HepG2 (cell line): ENCODE measurements at regions not wholly inside any gene's neighbourhood (a gene's known extent, or its start where the extent isn't known, plus 50 kb on each side); places are given as distances from the start of the nearest gene placed in this dataset.

Experiments used
- BCL6 ChIP-seq: IDR thresholded peaks from 2 replicates; pipeline ENCODE4 v1.6.1; 2016; ENCODE audit warnings: missing genetic modification reagents, missing compliant biosample characterization
- FLYWCH1 ChIP-seq: sonication (generic); formaldehyde crosslinking; IDR thresholded peaks from 2 replicates; pipeline ENCODE4 v1.8.1; 2023; ENCODE audit warnings: mild to moderate bottlenecking, missing genetic modification reagents
- FOXA3 ChIP-seq: IDR thresholded peaks from 2 replicates; pipeline ENCODE4 v1.6.1; 2016; ENCODE audit warnings: missing genetic modification reagents, missing compliant biosample characterization
- GZF1 ChIP-seq: sonication (generic); formaldehyde crosslinking; IDR thresholded peaks from 2 replicates; pipeline ENCODE4 v1.5.1; 2020; ENCODE audit warnings: mild to moderate bottlenecking, missing genetic modification reagents
- IRF2 ChIP-seq: IDR thresholded peaks from 2 replicates; pipeline ENCODE4 v1.6.1; 2018; ENCODE audit warnings: missing genetic modification reagents, missing compliant biosample characterization
- MTA1 ChIP-seq: sonication (generic); formaldehyde crosslinking; IDR thresholded peaks from 2 replicates; pipeline ENCODE4 v1.4.0; 2020; ENCODE audit warnings: missing genetic modification reagents, mild to moderate bottlenecking, borderline replicate concordance
- NR2F2 ChIP-seq: IDR thresholded peaks from 2 replicates; pipeline ENCODE4 v1.6.1; 2012; ENCODE audit warnings: low read depth, inconsistent platforms, borderline replicate concordance
- PRPF4 ChIP-seq: fragments of 200-400 bp; formaldehyde crosslinking; IDR thresholded peaks from 2 replicates; pipeline ENCODE4 v1.6.1; 2016; ENCODE audit warnings: low read length, low read depth; ENCODE audit not compliant: poor library complexity, severe bottlenecking
- RBFOX2 ChIP-seq: fragments of 200-400 bp; formaldehyde crosslinking; IDR thresholded peaks from 2 replicates; pipeline ENCODE4 v1.6.1; 2017; ENCODE audit warnings: low read depth, mild to moderate bottlenecking, low read length
- RFX5 ChIP-seq: IDR thresholded peaks from 2 replicates; pipeline ENCODE4 v1.6.1; 2011; ENCODE audit warnings: low read depth, low read length, improper control_type of control experiment
- SNAI1 ChIP-seq: sonication (generic); formaldehyde crosslinking; IDR thresholded peaks from 2 replicates; pipeline ENCODE4 v1.5.0; 2020; ENCODE audit warnings: mild to moderate bottlenecking, missing genetic modification reagents, borderline replicate concordance
- SOX5 ChIP-seq: IDR thresholded peaks from 2 replicates; pipeline ENCODE4 v1.6.1; 2016; ENCODE audit warnings: borderline replicate concordance
- TAF1 ChIP-seq: sonication (generic); formaldehyde crosslinking; IDR thresholded peaks from 2 replicates; pipeline ENCODE4 v1.4.0; 2020; ENCODE audit warnings: missing genetic modification reagents
- ZBTB7B ChIP-seq: sonication (generic); formaldehyde crosslinking; IDR thresholded peaks from 2 replicates; pipeline ENCODE4 v1.4.0; 2020; ENCODE audit warnings: missing genetic modification reagents
- ZFY ChIP-seq: sonication (generic); formaldehyde crosslinking; IDR thresholded peaks from 2 replicates; pipeline ENCODE4 v1.4.0; 2020; ENCODE audit warnings: missing genetic modification reagents
- ZKSCAN8 ChIP-seq: IDR thresholded peaks from 2 replicates; pipeline ENCODE4 v1.6.1; 2016; ENCODE audit warnings: borderline replicate concordance, missing genetic modification reagents, missing compliant biosample characterization
- ZNF232 ChIP-seq: sonication (generic); formaldehyde crosslinking; IDR thresholded peaks from 2 replicates; pipeline ENCODE4 v1.4.0; 2020; ENCODE audit warnings: missing genetic modification reagents, borderline replicate concordance
- ZNF335 ChIP-seq: sonication (generic); formaldehyde crosslinking; IDR thresholded peaks from 2 replicates; pipeline ENCODE4 v1.4.0; 2020; ENCODE audit warnings: missing genetic modification reagents
- ZNF569 ChIP-seq: sonication (generic); formaldehyde crosslinking; IDR thresholded peaks from 2 replicates; pipeline ENCODE4 v1.5.0; 2020; ENCODE audit warnings: mild to moderate bottlenecking, missing genetic modification reagents, moderate library complexity, borderline replicate concordance
- ZNF780A ChIP-seq: sonication (generic); formaldehyde crosslinking; IDR thresholded peaks from 2 replicates; pipeline ENCODE4 v1.8.0; 2022; ENCODE audit warnings: mild to moderate bottlenecking, missing genetic modification reagents, moderate library complexity
- TF ChIP-seq, protein P1 (sequence below): IDR thresholded peaks from 2 replicates; pipeline ENCODE4 v1.4.0; 2020; ENCODE audit warnings: mild to moderate bottlenecking, missing genetic modification reagents
- TF ChIP-seq, protein P2 (sequence below): sonication (generic); formaldehyde crosslinking; IDR thresholded peaks from 2 replicates; pipeline ENCODE4 v1.4.0; 2020; ENCODE audit warnings: missing genetic modification reagents, borderline replicate concordance
- TF ChIP-seq, protein P3 (sequence below): IDR thresholded peaks from 2 replicates; pipeline ENCODE4 v1.6.1; 2012; ENCODE audit warnings: inconsistent platforms

DNA sequence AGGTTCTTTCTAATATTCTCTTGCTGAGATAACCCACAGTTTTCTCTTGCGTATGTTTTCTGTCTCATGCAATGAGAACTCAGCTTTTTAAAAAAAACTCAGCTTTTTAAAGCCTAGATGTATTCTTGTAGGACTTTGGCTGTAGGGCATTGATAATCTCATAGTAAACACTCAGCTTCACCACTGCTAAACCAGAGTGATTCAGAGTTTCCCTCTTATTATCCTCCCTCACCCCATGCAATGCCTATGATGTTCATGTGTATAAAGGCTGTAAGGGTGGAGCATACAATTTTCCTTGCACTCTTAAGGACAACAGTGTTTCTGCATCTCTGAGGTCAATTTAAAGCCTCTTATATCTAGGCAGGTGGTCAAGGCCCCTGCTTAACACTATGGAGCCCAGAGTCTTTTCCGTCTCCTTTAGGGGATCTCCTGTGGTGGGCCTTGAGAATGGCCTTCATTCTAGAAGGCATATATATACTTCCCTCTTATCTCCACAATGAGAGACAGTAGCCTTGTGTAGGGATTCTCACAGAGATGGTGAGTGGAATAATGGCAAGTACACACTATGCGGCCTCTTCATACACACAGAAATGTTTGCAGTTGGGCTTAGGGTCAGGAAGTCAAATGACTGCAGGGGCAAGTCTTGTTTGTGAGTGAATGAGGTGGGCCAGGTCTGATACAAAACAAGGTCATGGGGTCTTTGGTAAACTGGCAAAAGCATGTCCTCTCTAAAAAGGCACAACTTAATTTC lies 279.6 kb downstream of the HS3ST3A1 start (continued):
- TF ChIP-seq IRF2 (CRISPR knock-in tag) = 0 out of 2 replicates have a peak, but pooled peaks have one; percentile 38
- TF ChIP-seq SNAI1 (CRISPR knock-in tag) = no peak
- no peak for TF ChIP-seq ZFY
- TF ChIP-seq, protein P1, sequence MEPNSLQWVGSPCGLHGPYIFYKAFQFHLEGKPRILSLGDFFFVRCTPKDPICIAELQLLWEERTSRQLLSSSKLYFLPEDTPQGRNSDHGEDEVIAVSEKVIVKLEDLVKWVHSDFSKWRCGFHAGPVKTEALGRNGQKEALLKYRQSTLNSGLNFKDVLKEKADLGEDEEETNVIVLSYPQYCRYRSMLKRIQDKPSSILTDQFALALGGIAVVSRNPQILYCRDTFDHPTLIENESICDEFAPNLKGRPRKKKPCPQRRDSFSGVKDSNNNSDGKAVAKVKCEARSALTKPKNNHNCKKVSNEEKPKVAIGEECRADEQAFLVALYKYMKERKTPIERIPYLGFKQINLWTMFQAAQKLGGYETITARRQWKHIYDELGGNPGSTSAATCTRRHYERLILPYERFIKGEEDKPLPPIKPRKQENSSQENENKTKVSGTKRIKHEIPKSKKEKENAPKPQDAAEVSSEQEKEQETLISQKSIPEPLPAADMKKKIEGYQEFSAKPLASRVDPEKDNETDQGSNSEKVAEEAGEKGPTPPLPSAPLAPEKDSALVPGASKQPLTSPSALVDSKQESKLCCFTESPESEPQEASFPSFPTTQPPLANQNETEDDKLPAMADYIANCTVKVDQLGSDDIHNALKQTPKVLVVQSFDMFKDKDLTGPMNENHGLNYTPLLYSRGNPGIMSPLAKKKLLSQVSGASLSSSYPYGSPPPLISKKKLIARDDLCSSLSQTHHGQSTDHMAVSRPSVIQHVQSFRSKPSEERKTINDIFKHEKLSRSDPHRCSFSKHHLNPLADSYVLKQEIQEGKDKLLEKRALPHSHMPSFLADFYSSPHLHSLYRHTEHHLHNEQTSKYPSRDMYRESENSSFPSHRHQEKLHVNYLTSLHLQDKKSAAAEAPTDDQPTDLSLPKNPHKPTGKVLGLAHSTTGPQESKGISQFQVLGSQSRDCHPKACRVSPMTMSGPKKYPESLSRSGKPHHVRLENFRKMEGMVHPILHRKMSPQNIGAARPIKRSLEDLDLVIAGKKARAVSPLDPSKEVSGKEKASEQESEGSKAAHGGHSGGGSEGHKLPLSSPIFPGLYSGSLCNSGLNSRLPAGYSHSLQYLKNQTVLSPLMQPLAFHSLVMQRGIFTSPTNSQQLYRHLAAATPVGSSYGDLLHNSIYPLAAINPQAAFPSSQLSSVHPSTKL (CRISPR knock-in tag) = peak; percentile 96
- 0 out of 2 replicates have a peak, but pooled peaks have one; percentile 23 for TF ChIP-seq ZNF780A (CRISPR knock-in tag)
- peak; percentile 67; the same call in 1 of the 2 replicates for TF ChIP-seq ZKSCAN8 (CRISPR knock-in tag)
- TF ChIP-seq FLYWCH1 (CRISPR knock-in tag) = no peak
- TF ChIP-seq ZNF232 (CRISPR knock-in tag) = no peak
- TF ChIP-seq PRPF4 = no peak
- TF ChIP-seq RFX5 = no peak
- TF ChIP-seq SOX5 (CRISPR knock-in tag) = peak; percentile 85
- peak; percentile 97 for TF ChIP-seq NR2F2
- peak; percentile 99 for TF ChIP-seq ZBTB7B (CRISPR knock-in tag)
- no peak for TF ChIP-seq RBFOX2
- peak; percentile 92 for TF ChIP-seq FOXA3 (CRISPR knock-in tag)
- peak; percentile 82 for TF ChIP-seq BCL6 (CRISPR knock-in tag)
- no peak for TF ChIP-seq ZNF569 (CRISPR knock-in tag)
- no peak; the same call in 1 of the 2 replicates for TF ChIP-seq MTA1 (CRISPR knock-in tag)
- no peak for TF ChIP-seq ZNF335 (CRISPR knock-in tag)
- TF ChIP-seq, protein P2, sequence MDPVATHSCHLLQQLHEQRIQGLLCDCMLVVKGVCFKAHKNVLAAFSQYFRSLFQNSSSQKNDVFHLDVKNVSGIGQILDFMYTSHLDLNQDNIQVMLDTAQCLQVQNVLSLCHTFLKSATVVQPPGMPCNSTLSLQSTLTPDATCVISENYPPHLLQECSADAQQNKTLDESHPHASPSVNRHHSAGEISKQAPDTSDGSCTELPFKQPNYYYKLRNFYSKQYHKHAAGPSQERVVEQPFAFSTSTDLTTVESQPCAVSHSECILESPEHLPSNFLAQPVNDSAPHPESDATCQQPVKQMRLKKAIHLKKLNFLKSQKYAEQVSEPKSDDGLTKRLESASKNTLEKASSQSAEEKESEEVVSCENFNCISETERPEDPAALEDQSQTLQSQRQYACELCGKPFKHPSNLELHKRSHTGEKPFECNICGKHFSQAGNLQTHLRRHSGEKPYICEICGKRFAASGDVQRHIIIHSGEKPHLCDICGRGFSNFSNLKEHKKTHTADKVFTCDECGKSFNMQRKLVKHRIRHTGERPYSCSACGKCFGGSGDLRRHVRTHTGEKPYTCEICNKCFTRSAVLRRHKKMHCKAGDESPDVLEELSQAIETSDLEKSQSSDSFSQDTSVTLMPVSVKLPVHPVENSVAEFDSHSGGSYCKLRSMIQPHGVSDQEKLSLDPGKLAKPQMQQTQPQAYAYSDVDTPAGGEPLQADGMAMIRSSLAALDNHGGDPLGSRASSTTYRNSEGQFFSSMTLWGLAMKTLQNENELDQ (CRISPR knock-in tag) = no peak
- no peak for TF ChIP-seq GZF1 (CRISPR knock-in tag)
- TF ChIP-seq, protein P3, sequence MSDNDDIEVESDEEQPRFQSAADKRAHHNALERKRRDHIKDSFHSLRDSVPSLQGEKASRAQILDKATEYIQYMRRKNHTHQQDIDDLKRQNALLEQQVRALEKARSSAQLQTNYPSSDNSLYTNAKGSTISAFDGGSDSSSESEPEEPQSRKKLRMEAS = peak; percentile 54
- no peak for TF ChIP-seq TAF1 (CRISPR knock-in tag)
